GM19452 (cell line): ENCODE measurements at regions not wholly inside any gene's neighbourhood (a gene's known extent, or its start where the extent isn't known, plus 50 kb on each side); places are given as distances from the start of the nearest gene placed in this dataset.

Experiments
- ATAC-seq: cut with Tn5 transposase; IDR thresholded peaks from one replicate; pipeline ENCODE4 v1.9.1; 2021; ENCODE audit not compliant: unreplicated experiment

DNA sequence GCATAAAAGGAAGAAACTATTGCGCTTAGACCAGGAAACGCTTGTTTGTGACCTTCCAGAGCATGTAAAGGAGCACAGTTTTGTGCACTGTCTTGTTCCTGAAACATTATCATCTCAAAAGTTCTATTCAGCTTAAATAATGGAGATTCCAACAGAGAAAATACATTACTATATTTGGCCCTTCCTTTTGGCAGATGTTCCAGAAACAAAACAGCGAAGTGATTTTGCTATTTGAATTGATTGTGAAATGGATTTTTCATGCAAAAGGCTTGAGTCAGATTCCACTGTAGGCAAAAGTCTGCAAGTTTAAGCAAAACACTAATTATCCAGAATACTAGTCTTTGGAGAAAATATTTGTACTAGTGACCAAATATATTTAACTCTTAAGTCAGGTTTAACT lies 80.3 kb upstream of the PTBP2 start:
- ATAC-seq: no peak

DNA sequence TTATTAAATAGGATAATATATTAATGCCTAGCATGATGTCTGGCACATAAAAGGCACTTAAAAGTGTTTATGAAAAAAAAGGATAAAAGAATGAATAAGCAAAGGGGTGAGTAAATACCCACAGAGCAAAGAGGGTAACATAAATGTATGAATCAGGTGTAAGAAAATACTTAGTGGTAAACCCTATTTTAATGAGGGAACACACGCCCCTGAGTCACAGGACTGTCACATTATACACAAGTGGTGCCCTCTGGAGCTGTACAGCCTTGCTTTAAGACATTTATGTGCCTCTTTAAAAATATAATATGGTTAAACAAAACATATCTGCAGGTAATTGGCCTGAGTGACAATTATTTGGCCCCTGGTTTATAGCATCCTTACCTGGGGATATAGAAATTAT lies 78.1 kb upstream of the PTBP2 start:
- no peak for ATAC-seq

DNA sequence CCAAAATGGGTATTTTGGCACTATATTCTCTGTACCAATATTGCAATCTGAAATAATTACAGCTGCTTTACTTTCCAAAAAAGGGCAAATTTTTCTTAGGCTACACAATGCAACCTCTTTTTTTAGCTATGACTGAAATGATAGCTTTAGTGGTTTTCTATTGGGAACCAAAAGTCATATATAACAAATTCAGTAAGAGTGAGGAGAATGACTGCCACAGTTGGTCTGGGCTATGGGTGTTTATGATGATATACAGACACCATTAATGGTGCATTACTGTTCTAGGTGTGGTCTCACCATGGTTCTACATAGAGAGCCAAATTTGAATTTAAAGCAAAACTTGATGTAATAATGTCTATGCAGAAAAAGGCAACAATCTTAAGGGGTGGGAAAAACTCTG lies 72.3 kb upstream of the PTBP2 start:
- ATAC-seq: peak; percentile 62

DNA sequence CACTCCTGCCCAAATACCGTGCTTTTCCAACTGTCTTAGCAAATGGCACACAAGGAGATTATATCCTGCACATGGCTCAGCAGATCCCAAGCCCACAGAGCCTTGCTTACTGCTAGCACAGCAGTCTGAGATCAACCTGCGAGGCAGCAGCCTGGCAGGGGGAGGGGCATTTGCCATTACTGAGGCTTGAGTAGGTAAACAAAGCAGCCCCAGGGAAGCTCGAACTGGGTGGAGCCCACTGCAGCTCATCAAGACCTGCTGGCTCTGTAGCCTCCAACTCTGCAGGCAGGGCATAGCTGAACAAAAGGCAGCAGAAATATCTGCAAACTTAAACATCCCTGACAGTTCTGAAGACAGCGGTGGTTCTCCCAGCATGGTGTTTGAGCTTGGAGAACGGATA lies 70.1 kb upstream of the PTBP2 start:
- no peak for ATAC-seq

DNA sequence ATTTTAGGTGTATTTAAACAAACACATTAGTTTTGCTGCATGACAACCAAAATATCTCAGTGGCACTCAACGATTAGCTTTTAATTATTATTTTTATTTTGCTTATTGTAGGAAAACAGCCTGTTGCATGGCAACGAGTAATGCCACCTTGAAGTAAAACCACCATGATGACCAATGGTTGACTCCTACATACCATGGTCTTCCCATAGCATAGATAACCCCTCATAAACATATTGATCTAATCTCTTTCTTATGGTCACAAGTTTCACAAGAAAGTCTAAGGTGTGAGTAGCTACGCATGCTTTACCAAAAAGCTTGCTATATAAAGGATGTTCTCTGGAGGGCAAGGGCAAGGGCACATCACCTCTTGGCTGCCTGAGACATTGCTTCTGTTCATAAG lies 61.5 kb upstream of the PTBP2 start:
- ATAC-seq: no peak

DNA sequence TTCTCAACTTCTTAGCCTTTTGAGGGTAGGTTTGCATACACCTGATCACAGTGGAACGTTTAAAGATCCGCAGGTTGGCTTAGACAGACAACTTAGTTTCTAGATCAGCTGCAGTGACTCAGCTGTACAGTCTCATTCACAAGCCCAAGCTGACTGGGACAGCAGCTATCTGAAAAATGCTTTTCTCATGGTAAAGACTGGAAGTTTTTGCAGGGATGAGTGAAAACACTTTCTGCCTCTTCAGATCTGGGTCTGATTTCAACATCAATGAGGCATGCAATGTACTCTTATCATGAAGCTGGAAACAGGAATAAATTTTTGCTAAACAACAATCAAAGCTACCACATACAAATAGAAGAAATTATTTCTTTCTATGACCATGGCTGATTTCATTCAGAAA lies 61.1 kb upstream of the PTBP2 start:
- ATAC-seq: no peak
